Right lobe of liver (tissue), 4 donors: ENCODE measurements at regions not wholly inside any gene's neighbourhood (a gene's known extent, or its start where the extent isn't known, plus 50 kb on each side); places are given as distances from the start of the nearest gene placed in this dataset.

Source experiments
- POLR2A ChIP-seq: fragments of 450-650 bp; IDR thresholded peaks from one replicate; pipeline ENCODE4 v1.6.1; 2017; ENCODE audit warnings: antibody characterized with exemption, mild to moderate bottlenecking
- TF ChIP-seq, protein P1 (sequence below), 4 donors: fragments of 200-600 bp in 3 of 4; fragments of 450-650 bp in 1 of 4; IDR thresholded peaks; one replicate each; pipeline versions ENCODE4 v1.5.1 to v1.8.0; 2016 to 2022; ENCODE audit warnings: antibody characterized with exemption in 4 of 4, mild to moderate bottlenecking in 2 of 4
- donor health status: DM: no; HTN: no; CAD: no.
- donor health status: DM: no; HTN: no; CAD: no.
- donor health status: DM: no; HTN: yes; CAD: no.

DNA sequence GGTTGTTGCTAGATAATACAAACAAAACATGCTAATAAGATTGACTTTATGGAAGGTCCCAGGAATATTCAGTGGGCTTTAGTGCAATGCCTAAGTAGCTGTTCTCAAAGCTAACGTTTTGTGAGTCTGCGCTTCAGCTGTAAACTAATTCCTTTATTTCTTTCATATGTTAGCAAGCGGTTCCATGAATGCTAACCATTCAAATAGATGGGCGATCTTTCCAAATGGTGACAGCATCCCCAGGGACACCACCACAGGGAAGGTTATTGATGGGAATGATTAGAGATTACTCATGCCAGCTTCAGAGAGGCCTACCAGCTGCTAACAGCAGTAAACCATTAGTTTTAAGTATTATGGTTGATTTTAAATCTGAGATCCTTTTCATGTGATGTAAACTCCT lies 405.7 kb upstream of the MCTP2 start:
- TF ChIP-seq, protein P1, sequence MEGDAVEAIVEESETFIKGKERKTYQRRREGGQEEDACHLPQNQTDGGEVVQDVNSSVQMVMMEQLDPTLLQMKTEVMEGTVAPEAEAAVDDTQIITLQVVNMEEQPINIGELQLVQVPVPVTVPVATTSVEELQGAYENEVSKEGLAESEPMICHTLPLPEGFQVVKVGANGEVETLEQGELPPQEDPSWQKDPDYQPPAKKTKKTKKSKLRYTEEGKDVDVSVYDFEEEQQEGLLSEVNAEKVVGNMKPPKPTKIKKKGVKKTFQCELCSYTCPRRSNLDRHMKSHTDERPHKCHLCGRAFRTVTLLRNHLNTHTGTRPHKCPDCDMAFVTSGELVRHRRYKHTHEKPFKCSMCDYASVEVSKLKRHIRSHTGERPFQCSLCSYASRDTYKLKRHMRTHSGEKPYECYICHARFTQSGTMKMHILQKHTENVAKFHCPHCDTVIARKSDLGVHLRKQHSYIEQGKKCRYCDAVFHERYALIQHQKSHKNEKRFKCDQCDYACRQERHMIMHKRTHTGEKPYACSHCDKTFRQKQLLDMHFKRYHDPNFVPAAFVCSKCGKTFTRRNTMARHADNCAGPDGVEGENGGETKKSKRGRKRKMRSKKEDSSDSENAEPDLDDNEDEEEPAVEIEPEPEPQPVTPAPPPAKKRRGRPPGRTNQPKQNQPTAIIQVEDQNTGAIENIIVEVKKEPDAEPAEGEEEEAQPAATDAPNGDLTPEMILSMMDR (IDR thresholded peaks at IDR 0.05): no peak
- TF ChIP-seq POLR2A: no peak
